Neural cell (in vitro differentiated cells): ENCODE measurements at regions not wholly inside any gene's neighbourhood (a gene's known extent, or its start where the extent isn't known, plus 50 kb on each side); places are given as distances from the start of the nearest gene placed in this dataset.

ENCODE experiments used
- H2AFZ ChIP-seq: fragments of 200-600, 300-800 bp; sonication (generic), shearing (Covaris generic); 2 replicates; pipeline ENCODE4 v1.6.0; 2014; ENCODE audit warnings: low read depth, mild to moderate bottlenecking, antibody characterized with exemption, low read length, moderate library complexity
- H3F3A ChIP-seq: fragments of 200-600 bp; shearing (Covaris generic); 2 replicates; pipeline ENCODE4 v1.6.1; 2016; ENCODE audit warnings: mild to moderate bottlenecking, moderate library complexity, mixed read lengths, antibody characterized with exemption, low read length; ENCODE audit not compliant: insufficient read depth, poor library complexity, severe bottlenecking
- H3K27ac ChIP-seq: fragments of 200-600, 300-800 bp; sonication (generic), shearing (Covaris generic); 2 replicates; pipeline ENCODE4 v1.5.1; 2014; ENCODE audit warnings: mild to moderate bottlenecking, low read length, moderate library complexity
- H3K27me3 ChIP-seq: fragments of 300-800, 200-600 bp; sonication (generic), shearing (Covaris generic); 2 replicates; pipeline ENCODE4 v1.6.0; 2014; ENCODE audit warnings: mild to moderate bottlenecking, low read depth, low read length, moderate library complexity; ENCODE audit not compliant: insufficient read depth
- H3K36me3 ChIP-seq: fragments of 300-800, 200-600 bp; sonication (generic), shearing (Covaris generic); 2 replicates; pipeline ENCODE4 v1.5.1; 2014; ENCODE audit warnings: mild to moderate bottlenecking, antibody characterized with exemption, low read length, moderate library complexity; ENCODE audit not compliant: insufficient read depth
- H3K4me2 ChIP-seq: fragments of 300-800, 200-600 bp; sonication (generic), shearing (Covaris generic); 2 replicates; pipeline ENCODE4 v1.6.0; 2014; ENCODE audit warnings: mild to moderate bottlenecking, low read length
- H3K4me3 ChIP-seq: fragments of 300-800, 200-600 bp; sonication (generic), shearing (Covaris generic); 2 replicates; pipeline ENCODE4 v1.5.1; 2014; ENCODE audit warnings: mild to moderate bottlenecking, low read length, moderate library complexity
- H3K79me2 ChIP-seq: fragments of 200-600 bp; shearing (Covaris generic); replicated peaks from 2 replicates; pipeline ENCODE4 v1.6.0; 2014; ENCODE audit warnings: mild to moderate bottlenecking, low read length, moderate library complexity; ENCODE audit not compliant: insufficient read depth
- H3K9ac ChIP-seq: fragments of 300-800, 200-600 bp; sonication (generic), shearing (Covaris generic); 2 replicates; pipeline ENCODE4 v1.6.1; 2016; ENCODE audit warnings: mild to moderate bottlenecking, low read length, mixed read lengths
- H3K9me2 ChIP-seq: fragments of 200-600 bp; shearing (Covaris generic); 2 replicates; pipeline ENCODE4 v1.6.1; 2016; ENCODE audit warnings: mild to moderate bottlenecking, low read length, mixed read lengths; ENCODE audit not compliant: insufficient read depth
- H3K9me3 ChIP-seq: fragments of 200-600, 300-800 bp; sonication (generic), shearing (Covaris generic); 2 replicates; pipeline ENCODE4 v1.6.1; 2016; ENCODE audit warnings: mild to moderate bottlenecking, mixed run types, low read length, moderate library complexity, mixed read lengths
- H4K20me1 ChIP-seq: fragments of 200-600 bp; shearing (Covaris generic); 2 replicates; pipeline ENCODE4 v1.6.1; 2016; ENCODE audit warnings: mild to moderate bottlenecking, mixed run types; ENCODE audit not compliant: insufficient read depth
- EP300 ChIP-seq: fragments of 450-650 bp; conservative IDR thresholded peaks from 2 replicates; pipeline ENCODE4 v1.6.1; 2014; ENCODE audit warnings: antibody characterized with exemption, mild to moderate bottlenecking, moderate library complexity; ENCODE audit not compliant: poor library complexity, severe bottlenecking
- EZH2 ChIP-seq: fragments of 200-600, 300-800 bp; shearing (Covaris generic), sonication (generic); IDR thresholded peaks from 2 replicates; pipeline ENCODE4 v1.6.1; 2014; ENCODE audit warnings: antibody characterized with exemption, low read length, borderline replicate concordance, mild to moderate bottlenecking; ENCODE audit not compliant: insufficient read depth, poor library complexity, severe bottlenecking
- MXI1 ChIP-seq: fragments of 450-650 bp; conservative IDR thresholded peaks from 2 replicates; pipeline ENCODE4 v1.6.1; 2014; ENCODE audit warnings: antibody characterized with exemption, mild to moderate bottlenecking; ENCODE audit not compliant: poor library complexity, severe bottlenecking
- POLR2AphosphoS5 ChIP-seq: IDR thresholded peaks from 2 replicates; pipeline ENCODE4 v1.6.1; 2012
- RAD21 ChIP-seq: fragments of 450-650 bp; conservative IDR thresholded peaks from 2 replicates; pipeline ENCODE4 v1.6.1; 2014; ENCODE audit warnings: antibody characterized with exemption, mild to moderate bottlenecking, moderate library complexity
- SMC3 ChIP-seq: fragments of 450-650 bp; conservative IDR thresholded peaks from 2 replicates; pipeline ENCODE4 v1.6.1; 2014; ENCODE audit warnings: antibody characterized with exemption, mild to moderate bottlenecking, moderate library complexity; ENCODE audit not compliant: poor library complexity
- TAF1 ChIP-seq: IDR thresholded peaks from 2 replicates; pipeline ENCODE4 v1.6.1; 2012; ENCODE audit warnings: low read depth
- TF ChIP-seq, protein P1 (sequence below): fragments of 450-650 bp; IDR thresholded peaks from 2 replicates; pipeline ENCODE4 v1.5.1; 2014; ENCODE audit warnings: antibody characterized with exemption, mild to moderate bottlenecking, moderate library complexity; ENCODE audit not compliant: poor library complexity, severe bottlenecking
- TF ChIP-seq, protein P2 (sequence below): IDR thresholded peaks from 2 replicates; pipeline ENCODE4 v1.6.1; 2012; ENCODE audit warnings: borderline replicate concordance

DNA sequence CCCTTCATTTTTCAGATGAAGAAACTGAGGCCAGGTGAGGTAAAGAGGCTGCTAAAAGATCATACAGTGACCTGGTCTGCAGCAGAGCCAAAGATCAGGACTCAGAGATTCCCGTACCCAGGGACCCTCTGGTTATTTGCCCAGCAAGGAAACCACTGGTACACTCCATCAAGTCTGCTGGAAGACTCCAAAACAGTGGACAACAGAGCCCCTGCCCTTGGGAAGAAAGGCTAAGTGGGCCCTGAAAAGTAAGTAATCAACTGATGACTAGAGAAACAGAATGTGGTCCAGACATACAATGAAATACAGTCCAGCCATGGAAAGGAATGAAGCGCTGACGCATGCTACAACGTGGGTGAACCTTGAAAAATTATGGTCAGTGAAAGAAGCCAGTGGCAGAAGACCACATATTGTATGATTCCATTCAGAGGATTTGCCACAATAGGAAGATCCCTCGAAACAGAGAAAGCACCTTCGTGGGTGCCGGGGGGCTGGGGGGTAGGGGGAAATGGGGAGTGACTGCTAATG is 106.4 kb downstream of the ETS2 start:
- Histone ChIP-seq H3K9me3 (no peaks in the 10 kb centered on the region), H4K20me1 (no peaks in the 10 kb centered on the region), H3K27me3 (peaks cover 6% of the 10 kb centered on the region), H3K9me2 (no peaks in the 10 kb centered on the region), H3K9ac (no peak overlapping the region), H3K4me2 (no peak overlapping the region), H3F3A (no peaks in the 10 kb centered on the region), H3K36me3 (no peaks in the 10 kb centered on the region), H3K27ac (no peak overlapping the region), H2AFZ (no peak overlapping the region), H3K4me3 (no peak overlapping the region), H3K79me2 (no peaks in the 10 kb centered on the region)
- TF ChIP-seq, protein P1, sequence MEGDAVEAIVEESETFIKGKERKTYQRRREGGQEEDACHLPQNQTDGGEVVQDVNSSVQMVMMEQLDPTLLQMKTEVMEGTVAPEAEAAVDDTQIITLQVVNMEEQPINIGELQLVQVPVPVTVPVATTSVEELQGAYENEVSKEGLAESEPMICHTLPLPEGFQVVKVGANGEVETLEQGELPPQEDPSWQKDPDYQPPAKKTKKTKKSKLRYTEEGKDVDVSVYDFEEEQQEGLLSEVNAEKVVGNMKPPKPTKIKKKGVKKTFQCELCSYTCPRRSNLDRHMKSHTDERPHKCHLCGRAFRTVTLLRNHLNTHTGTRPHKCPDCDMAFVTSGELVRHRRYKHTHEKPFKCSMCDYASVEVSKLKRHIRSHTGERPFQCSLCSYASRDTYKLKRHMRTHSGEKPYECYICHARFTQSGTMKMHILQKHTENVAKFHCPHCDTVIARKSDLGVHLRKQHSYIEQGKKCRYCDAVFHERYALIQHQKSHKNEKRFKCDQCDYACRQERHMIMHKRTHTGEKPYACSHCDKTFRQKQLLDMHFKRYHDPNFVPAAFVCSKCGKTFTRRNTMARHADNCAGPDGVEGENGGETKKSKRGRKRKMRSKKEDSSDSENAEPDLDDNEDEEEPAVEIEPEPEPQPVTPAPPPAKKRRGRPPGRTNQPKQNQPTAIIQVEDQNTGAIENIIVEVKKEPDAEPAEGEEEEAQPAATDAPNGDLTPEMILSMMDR = no peak
- TF ChIP-seq TAF1 (no peak), MXI1 (no peak), RAD21 (no peak), SMC3 (no peak), EZH2 (no peak), EP300 (no peak)
- TF ChIP-seq, protein P2, sequence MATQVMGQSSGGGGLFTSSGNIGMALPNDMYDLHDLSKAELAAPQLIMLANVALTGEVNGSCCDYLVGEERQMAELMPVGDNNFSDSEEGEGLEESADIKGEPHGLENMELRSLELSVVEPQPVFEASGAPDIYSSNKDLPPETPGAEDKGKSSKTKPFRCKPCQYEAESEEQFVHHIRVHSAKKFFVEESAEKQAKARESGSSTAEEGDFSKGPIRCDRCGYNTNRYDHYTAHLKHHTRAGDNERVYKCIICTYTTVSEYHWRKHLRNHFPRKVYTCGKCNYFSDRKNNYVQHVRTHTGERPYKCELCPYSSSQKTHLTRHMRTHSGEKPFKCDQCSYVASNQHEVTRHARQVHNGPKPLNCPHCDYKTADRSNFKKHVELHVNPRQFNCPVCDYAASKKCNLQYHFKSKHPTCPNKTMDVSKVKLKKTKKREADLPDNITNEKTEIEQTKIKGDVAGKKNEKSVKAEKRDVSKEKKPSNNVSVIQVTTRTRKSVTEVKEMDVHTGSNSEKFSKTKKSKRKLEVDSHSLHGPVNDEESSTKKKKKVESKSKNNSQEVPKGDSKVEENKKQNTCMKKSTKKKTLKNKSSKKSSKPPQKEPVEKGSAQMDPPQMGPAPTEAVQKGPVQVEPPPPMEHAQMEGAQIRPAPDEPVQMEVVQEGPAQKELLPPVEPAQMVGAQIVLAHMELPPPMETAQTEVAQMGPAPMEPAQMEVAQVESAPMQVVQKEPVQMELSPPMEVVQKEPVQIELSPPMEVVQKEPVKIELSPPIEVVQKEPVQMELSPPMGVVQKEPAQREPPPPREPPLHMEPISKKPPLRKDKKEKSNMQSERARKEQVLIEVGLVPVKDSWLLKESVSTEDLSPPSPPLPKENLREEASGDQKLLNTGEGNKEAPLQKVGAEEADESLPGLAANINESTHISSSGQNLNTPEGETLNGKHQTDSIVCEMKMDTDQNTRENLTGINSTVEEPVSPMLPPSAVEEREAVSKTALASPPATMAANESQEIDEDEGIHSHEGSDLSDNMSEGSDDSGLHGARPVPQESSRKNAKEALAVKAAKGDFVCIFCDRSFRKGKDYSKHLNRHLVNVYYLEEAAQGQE = no peak

DNA sequence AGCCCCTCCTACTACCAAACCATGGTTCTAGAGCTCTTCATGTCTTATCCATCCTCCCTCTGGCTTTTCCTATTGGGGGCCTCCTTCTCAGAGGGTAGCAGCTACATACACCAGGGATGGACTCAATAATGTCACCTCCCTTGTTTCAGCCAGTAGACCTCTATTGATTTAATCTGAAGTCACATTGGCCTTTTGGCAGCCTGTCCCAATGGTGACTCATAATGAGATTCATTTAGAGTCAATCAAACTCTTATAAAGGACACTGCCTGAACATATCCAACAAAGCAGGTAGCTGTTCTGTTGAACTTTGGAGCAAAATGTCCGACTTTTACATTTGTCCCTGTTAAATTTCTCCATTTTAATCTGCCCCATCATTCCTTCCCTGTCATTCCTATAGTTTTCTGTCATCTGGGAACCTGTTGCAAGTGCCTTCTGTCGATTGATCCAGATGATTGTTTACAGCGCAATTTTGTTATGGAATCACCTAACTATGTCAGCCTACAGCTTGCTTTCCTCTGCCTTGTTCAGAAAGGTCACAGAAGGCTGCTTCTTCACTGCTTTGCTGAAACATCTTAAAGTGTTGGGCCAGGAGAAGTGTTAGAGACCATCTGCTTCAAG is 105.9 kb downstream of the ETS2 start:
- Histone ChIP-seq H3K36me3 (no peaks in the 10 kb centered on the region), H3F3A (no peaks in the 10 kb centered on the region), H3K4me2 (no peak overlapping the region), H3K4me3 (no peak overlapping the region), H3K27me3 (peaks cover 6% of the 10 kb centered on the region), H2AFZ (no peak overlapping the region), H4K20me1 (no peaks in the 10 kb centered on the region), H3K9me2 (no peaks in the 10 kb centered on the region), H3K27ac (no peak overlapping the region), H3K9me3 (no peaks in the 10 kb centered on the region), H3K79me2 (no peaks in the 10 kb centered on the region), H3K9ac (no peak overlapping the region)
- TF ChIP-seq, protein P1 = no peak
- TF ChIP-seq, protein P2 = no peak
- TF ChIP-seq MXI1 (no peak), POLR2AphosphoS5 (no peak), TAF1 (no peak)
